Natural killer cell (primary cell): ENCODE measurements at regions not wholly inside any gene's neighbourhood (a gene's known extent, or its start where the extent isn't known, plus 50 kb on each side); places are given as distances from the start of the nearest gene placed in this dataset.

ENCODE experiments used
- ATAC-seq, 3 donors: fragments of 150-1000 bp in 2 of 3; fragments of 200-7000 bp in 1 of 3; cut with Tn5 transposase; 1 replicate in 1 of 3; 2 replicates in 2 of 3; pipeline ENCODE4 v1.10.0; 2021; ENCODE audit warnings: mild to moderate bottlenecking in 2 of 3, moderate library complexity in 2 of 3
- DNase-seq, 2 donors: peaks; one replicate each; pipeline versions ENCODE4 v3.0.0 to v3.0.0-alpha.2; 2013 to 2021; ENCODE audit warnings: mixed read lengths in 1 of 2
- H3K27ac ChIP-seq: one replicate; pipeline ENCODE4 v1.5.1; 2013; ENCODE audit warnings: mild to moderate bottlenecking, low read length
- H3K27me3 ChIP-seq: one replicate; pipeline ENCODE4 v1.6.1; 2013; ENCODE audit warnings: low read length; ENCODE audit not compliant: control insufficient read depth, insufficient read depth
- H3K36me3 ChIP-seq: one replicate; pipeline ENCODE4 v1.6.1; 2013; ENCODE audit warnings: low read length; ENCODE audit not compliant: control insufficient read depth, insufficient read depth
- H3K4me1 ChIP-seq: one replicate; pipeline ENCODE4 v1.6.1; 2013; ENCODE audit warnings: low read length; ENCODE audit not compliant: control insufficient read depth, insufficient read depth
- H3K4me3 ChIP-seq: one replicate; pipeline ENCODE4 v1.5.1; 2013; ENCODE audit warnings: low read length
- H3K9me3 ChIP-seq: one replicate; pipeline ENCODE4 v1.6.1; 2013; ENCODE audit warnings: low read length; ENCODE audit not compliant: control insufficient read depth, insufficient read depth
- H3K27ac Mint-ChIP-seq, 2 donors: one replicate each; pipeline ENCODE4 v1.8.0; 2022; ENCODE audit warnings: mild to moderate bottlenecking in 2 of 2, mixed read lengths in 2 of 2, moderate library complexity in 1 of 2
- H3K27me3 Mint-ChIP-seq, 2 donors: one replicate each; pipeline ENCODE4 v1.8.0; 2022; ENCODE audit warnings: low read depth in 2 of 2, mixed read lengths in 2 of 2
- H3K36me3 Mint-ChIP-seq: one replicate; pipeline ENCODE4 v1.8.0; 2022; ENCODE audit warnings: mixed read lengths
- H3K4me1 Mint-ChIP-seq, 2 donors: one replicate each; pipeline ENCODE4 v1.8.0; 2022; ENCODE audit warnings: mixed read lengths in 2 of 2
- H3K4me3 Mint-ChIP-seq: one replicate; pipeline ENCODE4 v1.8.0; 2022; ENCODE audit warnings: mild to moderate bottlenecking, moderate library complexity, mixed read lengths
- H3K9me3 Mint-ChIP-seq, 2 donors: one replicate each; pipeline ENCODE4 v1.8.0; 2022; ENCODE audit warnings: mixed read lengths in 2 of 2
- CTCF ChIP-seq: fragments of 200-600 bp; IDR thresholded peaks from one replicate; pipeline ENCODE4 v1.8.0; 2022; ENCODE audit warnings: antibody characterized with exemption
- WGBS: methylation state at CpG from one replicate; pipeline ENCODE4 v1.1.7; 2013; ENCODE audit warnings: missing lambda C conversion rate; ENCODE audit not compliant: insufficient coverage; 5-methylcytosine and 5-hydroxymethylcytosine counted together
- intact Hi-C: fragments of 100-400 bp; cut with micrococcal nuclease; formaldehyde crosslinking; loops from one replicate; pipeline ENCODE4 v1.14.2; 2022

GRCh38 chr2:193891023-193891422 lies 1696.3 kb upstream of the TMEFF2 start:
- H3K36me3 Mint-ChIP-seq: no peaks in the 10 kb centered on the region
- ATAC-seq (no peak), DNase-seq (no peak)
- no peaks in the 10 kb centered on the region for H3K36me3 ChIP-seq
- H3K27ac ChIP-seq: no peak overlapping the region
- H3K27ac Mint-ChIP-seq: no peak overlapping the region
- no peak for TF ChIP-seq CTCF
- intact Hi-C loops: no loop called here
- no CpG with 5 or more reads among the region's 2 CpGs for WGBS
- H3K9me3 Mint-ChIP-seq: peaks cover 17 to 19% of the 10 kb centered on the region in 2 donors
- peaks cover 0 to 8% of the 10 kb centered on the region in 2 donors for H3K4me1 Mint-ChIP-seq
- H3K4me3 ChIP-seq: no peak overlapping the region
- peaks cover 2% of the 10 kb centered on the region for H3K4me1 ChIP-seq
- H3K9me3 ChIP-seq: no peaks in the 10 kb centered on the region
- H3K4me3 Mint-ChIP-seq: no peak overlapping the region
- H3K27me3 Mint-ChIP-seq: no peaks in the 10 kb centered on the region
- H3K27me3 ChIP-seq: no peaks in the 10 kb centered on the region

- H3K9me3 ChIP-seq: peaks cover 3% of the 10 kb centered on the region
- H3K27ac ChIP-seq: no peak overlapping the region
- Mint-ChIP-seq H3K27ac (no peak overlapping the region), H3K4me1 (no peaks in the 10 kb centered on the region), H3K27me3 (no peaks in the 10 kb centered on the region), H3K4me3 (no peak overlapping the region), H3K9me3 (peaks cover 18% of the 10 kb centered on the region in 2 donors), H3K36me3 (no peaks in the 10 kb centered on the region)
- DNase-seq: no peak
- no peak for TF ChIP-seq CTCF
- 96% methylated on average over 1 of the region's 1 CpG for WGBS
- intact Hi-C loops: no loop called here
- ATAC-seq: no peak
- no peak overlapping the region for H3K4me3 ChIP-seq
- H3K4me1 ChIP-seq: no peaks in the 10 kb centered on the region
- no peaks in the 10 kb centered on the region for H3K36me3 ChIP-seq
- no peaks in the 10 kb centered on the region for H3K27me3 ChIP-seq
Measured at GRCh38 chr2:193885419-193885818, 1690.7 kb upstream of the TMEFF2 start.

- Histone ChIP-seq H3K4me1 (no peaks in the 10 kb centered on the region), H3K9me3 (peaks cover 3% of the 10 kb centered on the region), H3K27me3 (no peaks in the 10 kb centered on the region), H3K27ac (no peak overlapping the region), H3K4me3 (no peak overlapping the region), H3K36me3 (no peaks in the 10 kb centered on the region)
- no peak overlapping the region for H3K4me3 Mint-ChIP-seq
- ATAC-seq (no peak), DNase-seq (no peak)
- H3K36me3 Mint-ChIP-seq: no peaks in the 10 kb centered on the region
- no peaks in the 10 kb centered on the region for H3K27me3 Mint-ChIP-seq
- intact Hi-C loops: no loop called here
- H3K27ac Mint-ChIP-seq: no peak overlapping the region
- no peaks in the 10 kb centered on the region for H3K4me1 Mint-ChIP-seq
- no peak for TF ChIP-seq CTCF
- H3K9me3 Mint-ChIP-seq: peaks cover 14 to 18% of the 10 kb centered on the region in 2 donors
Measured at GRCh38 chr2:193883820-193884219, 1689.1 kb upstream of the TMEFF2 start.

- DNase-seq: no peak
- no peaks in the 10 kb centered on the region for H3K36me3 ChIP-seq
- no peak overlapping the region for H3K4me3 Mint-ChIP-seq
- H3K9me3 Mint-ChIP-seq: peaks cover 11 to 15% of the 10 kb centered on the region in 2 donors
- intact Hi-C loops: no loop called here
- H3K27me3 ChIP-seq: no peaks in the 10 kb centered on the region
- no peaks in the 10 kb centered on the region for H3K9me3 ChIP-seq
- H3K27me3 Mint-ChIP-seq: no peaks in the 10 kb centered on the region
- H3K4me1 ChIP-seq: no peaks in the 10 kb centered on the region
- no peak for ATAC-seq
- peaks cover 12% of the 10 kb centered on the region for H3K36me3 Mint-ChIP-seq
- no peak overlapping the region for H3K4me3 ChIP-seq
- no CpG with 5 or more reads among the region's 5 CpGs for WGBS
- TF ChIP-seq CTCF: no peak
- H3K27ac Mint-ChIP-seq: no peak overlapping the region
- no peak overlapping the region for H3K27ac ChIP-seq
- no peaks in the 10 kb centered on the region for H3K4me1 Mint-ChIP-seq
Measured at GRCh38 chr2:193876980-193877379, 1682.2 kb upstream of the TMEFF2 start.
